ENCODE measurements at regions not wholly inside any gene's neighbourhood (a gene's known extent, or its start where the extent isn't known, plus 50 kb on each side); places are given as distances from the start of the nearest gene placed in this dataset.

DNA sequence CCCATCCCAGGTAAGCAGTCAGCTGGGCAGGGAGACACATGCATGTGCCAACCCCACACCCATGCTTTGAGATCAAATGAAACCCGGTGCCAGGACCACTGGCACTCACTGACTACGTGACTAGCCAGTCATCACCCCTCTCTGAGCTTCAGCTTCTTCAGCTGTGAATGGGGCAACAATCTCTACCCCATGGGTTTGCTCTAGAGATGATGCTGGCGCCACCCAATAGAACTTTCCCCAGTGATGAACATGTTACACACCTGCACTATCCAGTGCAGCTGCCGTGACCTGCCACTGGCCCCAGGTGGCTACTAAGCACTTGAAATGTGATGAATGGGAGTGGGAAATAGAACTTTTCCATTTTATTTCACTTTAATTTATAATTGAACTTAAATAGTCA lies 70.3 kb downstream of the PITPNM2 start:
- Mint-ChIP-seq H3K4me3 (ENCODE audit: low read depth, unreplicated experiment) (no peak overlapping the region), H3K4me1 (ENCODE audit: low read depth, unreplicated experiment) (peaks cover 46% of the 10 kb centered on the region), H3K27me3 (ENCODE audit: unreplicated experiment) (no peaks in the 10 kb centered on the region), H3K36me3 (ENCODE audit: insufficient read depth, unreplicated experiment) (peaks cover 5% of the 10 kb centered on the region), H3K9me3 (ENCODE audit: low read depth, unreplicated experiment) (no peaks in the 10 kb centered on the region), H3K27ac (ENCODE audit: unreplicated experiment) (no peak overlapping the region)
- intact Hi-C loops (cut with micrococcal nuclease; ENCODE audit: unreplicated experiment), result no loop called here
- no TSS peak for BruUV-seq (replicated peaks)
- no peak for DNase-seq
- TF ChIP-seq, protein P1, sequence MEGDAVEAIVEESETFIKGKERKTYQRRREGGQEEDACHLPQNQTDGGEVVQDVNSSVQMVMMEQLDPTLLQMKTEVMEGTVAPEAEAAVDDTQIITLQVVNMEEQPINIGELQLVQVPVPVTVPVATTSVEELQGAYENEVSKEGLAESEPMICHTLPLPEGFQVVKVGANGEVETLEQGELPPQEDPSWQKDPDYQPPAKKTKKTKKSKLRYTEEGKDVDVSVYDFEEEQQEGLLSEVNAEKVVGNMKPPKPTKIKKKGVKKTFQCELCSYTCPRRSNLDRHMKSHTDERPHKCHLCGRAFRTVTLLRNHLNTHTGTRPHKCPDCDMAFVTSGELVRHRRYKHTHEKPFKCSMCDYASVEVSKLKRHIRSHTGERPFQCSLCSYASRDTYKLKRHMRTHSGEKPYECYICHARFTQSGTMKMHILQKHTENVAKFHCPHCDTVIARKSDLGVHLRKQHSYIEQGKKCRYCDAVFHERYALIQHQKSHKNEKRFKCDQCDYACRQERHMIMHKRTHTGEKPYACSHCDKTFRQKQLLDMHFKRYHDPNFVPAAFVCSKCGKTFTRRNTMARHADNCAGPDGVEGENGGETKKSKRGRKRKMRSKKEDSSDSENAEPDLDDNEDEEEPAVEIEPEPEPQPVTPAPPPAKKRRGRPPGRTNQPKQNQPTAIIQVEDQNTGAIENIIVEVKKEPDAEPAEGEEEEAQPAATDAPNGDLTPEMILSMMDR (IDR thresholded peaks at IDR 0.05; ENCODE audit: unreplicated experiment), result no peak
- CTCF ChIA-PET, result no interaction called here

GRCh38 chr12:123078531-123079155 lies 72.2 kb downstream of the PITPNM2 start:
- CTCF ChIA-PET, result interaction anchor here (0.8 to 1.1 kb wide), 2 partner anchors 9 to 35 kb away, joined by 3 to 5 read pairs; no protein-coding TSS in a partner anchor
- Mint-ChIP-seq H3K27ac (ENCODE audit: unreplicated experiment) (no peak overlapping the region), H3K36me3 (ENCODE audit: insufficient read depth, unreplicated experiment) (no peaks in the 10 kb centered on the region), H3K27me3 (ENCODE audit: unreplicated experiment) (peaks cover 8% of the 10 kb centered on the region), H3K4me1 (ENCODE audit: low read depth, unreplicated experiment) (peaks cover 26% of the 10 kb centered on the region), H3K4me3 (ENCODE audit: low read depth, unreplicated experiment) (no peak overlapping the region), H3K9me3 (ENCODE audit: low read depth, unreplicated experiment) (no peaks in the 10 kb centered on the region)
- no peak for DNase-seq
- BruUV-seq (replicated peaks), result no TSS peak
- TF ChIP-seq, protein P1 (IDR thresholded peaks at IDR 0.05; ENCODE audit: unreplicated experiment), result no peak
- intact Hi-C loops (cut with micrococcal nuclease; ENCODE audit: unreplicated experiment), result no loop called here

- TF ChIP-seq, protein P1 (IDR thresholded peaks at IDR 0.05; ENCODE audit: unreplicated experiment), result no peak
- Mint-ChIP-seq H3K27me3 (ENCODE audit: unreplicated experiment) (peaks cover 13% of the 10 kb centered on the region), H3K9me3 (ENCODE audit: low read depth, unreplicated experiment) (no peaks in the 10 kb centered on the region), H3K4me1 (ENCODE audit: low read depth, unreplicated experiment) (peaks cover 20% of the 10 kb centered on the region), H3K36me3 (ENCODE audit: insufficient read depth, unreplicated experiment) (no peaks in the 10 kb centered on the region), H3K4me3 (ENCODE audit: low read depth, unreplicated experiment) (no peak overlapping the region), H3K27ac (ENCODE audit: unreplicated experiment) (no peak overlapping the region)
- BruUV-seq (replicated peaks), result no TSS peak
- intact Hi-C loops (cut with micrococcal nuclease; ENCODE audit: unreplicated experiment), result no loop called here
- CTCF ChIA-PET, result no interaction called here
- no peak for DNase-seq
Measured at GRCh38 chr12:123078120-123078465, 72.8 kb downstream of the PITPNM2 start.

DNA sequence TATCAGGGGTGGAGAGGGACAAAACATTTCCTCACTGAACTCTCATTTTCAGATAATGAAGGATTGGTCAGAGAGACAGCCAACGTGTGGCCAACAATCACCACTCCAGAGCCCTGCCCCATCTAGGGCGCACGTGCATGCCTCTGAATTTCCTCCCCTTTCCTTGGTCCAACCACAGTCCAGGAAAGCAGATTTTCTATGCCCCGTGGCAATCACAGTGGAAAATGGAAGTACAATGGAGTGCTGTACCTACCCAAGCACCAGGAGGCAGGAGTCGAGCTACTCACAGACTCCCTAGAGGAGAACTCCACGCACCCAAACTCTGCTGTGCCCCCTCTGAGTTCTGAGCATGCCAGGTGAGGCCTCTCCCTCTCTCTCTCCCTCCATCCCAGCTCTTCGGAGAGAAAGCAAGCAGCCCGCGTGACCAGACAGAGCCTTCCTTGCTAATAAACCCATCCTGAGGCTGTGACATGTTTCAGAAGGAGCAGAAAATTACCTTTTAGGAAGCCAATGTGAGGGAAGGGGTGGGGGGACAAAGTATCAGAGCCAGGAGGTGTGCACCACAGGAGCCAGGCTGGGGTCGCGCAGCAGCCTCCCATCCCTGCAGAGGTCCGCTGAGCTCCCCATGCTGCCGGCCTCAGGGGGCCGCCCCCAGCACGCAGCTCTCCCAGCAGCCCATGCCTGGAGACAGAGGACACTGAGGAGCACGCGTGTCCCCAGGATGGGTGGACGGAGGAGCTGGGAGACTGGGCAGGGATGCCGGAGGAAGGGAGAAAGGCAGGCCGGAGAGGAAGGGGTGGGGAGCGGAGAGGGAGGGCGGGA lies 73.4 kb downstream of the PITPNM2 start:
- H3K27me3 Mint-ChIP-seq (ENCODE audit: unreplicated experiment), result peaks cover 19% of the 10 kb centered on the region
- TF ChIP-seq, protein P1 (IDR thresholded peaks at IDR 0.05; ENCODE audit: unreplicated experiment), result no peak
- no peak overlapping the region for H3K4me3 Mint-ChIP-seq (ENCODE audit: low read depth, unreplicated experiment)
- H3K27ac Mint-ChIP-seq (ENCODE audit: unreplicated experiment), result no peak overlapping the region
- no TSS peak for BruUV-seq (replicated peaks)
- CTCF ChIA-PET, result no interaction called here
- intact Hi-C loops (cut with micrococcal nuclease; ENCODE audit: unreplicated experiment), result no loop called here
- H3K4me1 Mint-ChIP-seq (ENCODE audit: low read depth, unreplicated experiment), result peaks cover 14% of the 10 kb centered on the region
- H3K36me3 Mint-ChIP-seq (ENCODE audit: insufficient read depth, unreplicated experiment), result no peaks in the 10 kb centered on the region
- DNase-seq, result no peak
- no peaks in the 10 kb centered on the region for H3K9me3 Mint-ChIP-seq (ENCODE audit: low read depth, unreplicated experiment)
